ENCODE measurements at regions not wholly inside any gene's neighbourhood (a gene's known extent, or its start where the extent isn't known, plus 50 kb on each side); places are given as distances from the start of the nearest gene placed in this dataset.

DNA sequence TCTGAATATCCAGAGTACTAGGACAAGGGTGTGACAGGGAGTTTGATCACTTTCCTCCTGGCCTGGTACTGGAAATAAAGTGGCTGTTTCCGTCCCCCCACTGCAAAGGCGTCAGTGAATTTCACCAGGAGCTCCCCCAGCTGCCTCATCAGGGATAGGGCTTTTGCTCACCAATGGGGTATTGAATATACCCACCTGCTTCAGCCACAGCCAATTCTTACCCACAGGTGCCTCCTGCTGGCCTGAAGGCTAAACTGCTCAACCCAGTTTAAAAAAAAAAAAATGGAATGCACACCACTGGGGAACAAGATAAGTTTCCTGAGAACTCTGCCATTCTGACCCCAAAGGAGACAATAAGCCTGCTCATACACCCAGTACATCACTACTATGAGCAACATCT lies 65.3 kb upstream of the MS4A8 start:
- H3K4me3 ChIP-seq (ENCODE audit: low read depth in 2 of 2, low read length in 1 of 2) = peak overlapping the region in 1 of 2 experiments; percentile 19; a peak in 1 of 4 replicates
- CTCF ChIA-PET = no interaction called here
- H3K9me3 ChIP-seq = no peaks in the 10 kb centered on the region

DNA sequence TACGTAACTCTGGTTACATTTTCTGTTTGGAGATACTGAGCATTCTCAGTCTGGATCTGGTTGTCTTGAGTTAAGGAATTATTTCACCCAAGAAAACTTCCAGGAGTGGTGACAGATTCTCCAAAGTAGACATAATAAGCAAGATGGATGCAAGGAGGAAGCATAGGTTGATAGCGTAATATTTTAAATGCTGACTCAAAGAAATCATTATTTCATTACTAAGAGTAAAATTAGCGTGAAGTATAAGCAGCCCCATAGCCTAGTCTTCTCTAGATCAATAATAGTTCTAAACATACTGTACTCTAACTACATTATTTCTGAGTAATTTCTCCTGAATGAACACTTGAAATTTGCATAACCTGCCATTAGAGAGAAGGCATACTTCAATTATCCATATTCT lies 57.5 kb upstream of the MS4A8 start:
- H3K27me3 ChIP-seq (ENCODE audit: insufficient read depth) = no peaks in the 10 kb centered on the region; the same call in 1 of the 2 replicates
- no peak overlapping the region for H3K4me2 ChIP-seq
- H3K36me3 ChIP-seq (replicated peaks in 1 of 2; ENCODE audit: control insufficient read depth in 1 of 2, insufficient read depth in 2 of 2, low read length in 1 of 2) = no peaks in the 10 kb centered on the region
- CTCF ChIA-PET = no interaction called here
- H3K4me1 ChIP-seq (ENCODE audit: control insufficient read depth in 1 of 2, insufficient read depth in 2 of 2, low read depth in 1 of 2, low read length in 1 of 2) = no peaks in the 10 kb centered on the region
- no peaks in the 10 kb centered on the region for H3K9me2 ChIP-seq
- H3K9me3 ChIP-seq = no peaks in the 10 kb centered on the region
- 41% methylated on average over 3 of the region's 3 CpGs for WGBS (ENCODE audit: low lambda C conversion rate)
- H3K9ac ChIP-seq = no peak overlapping the region
- no peak for DNase-seq
- H4K20me1 ChIP-seq (ENCODE audit: insufficient read depth) = no peaks in the 10 kb centered on the region
- POLR2A ChIA-PET = no interaction called here
- H3K79me2 ChIP-seq (ENCODE audit: insufficient read depth) = no peaks in the 10 kb centered on the region
- H3F3A ChIP-seq (replicated peaks; ENCODE audit: insufficient read depth) = no peaks in the 10 kb centered on the region
- H2AFZ ChIP-seq (ENCODE audit: low read depth) = no peak overlapping the region
- no peak overlapping the region for H3K27ac ChIP-seq (ENCODE audit: low read depth in 2 of 2, low read length in 1 of 2)
- no peak for TF ChIP-seq CHD2 (IDR thresholded peaks at IDR 0.05; ENCODE audit: low read length, partially characterized antibody)
- TF ChIP-seq RXRA (IDR thresholded peaks at IDR 0.05; ENCODE audit: borderline replicate concordance, low read depth) = no peak
- no peak for TF ChIP-seq SIN3A (IDR thresholded peaks at IDR 0.05; ENCODE audit: borderline replicate concordance, low read depth, low read length)
- TF ChIP-seq, protein P1, sequence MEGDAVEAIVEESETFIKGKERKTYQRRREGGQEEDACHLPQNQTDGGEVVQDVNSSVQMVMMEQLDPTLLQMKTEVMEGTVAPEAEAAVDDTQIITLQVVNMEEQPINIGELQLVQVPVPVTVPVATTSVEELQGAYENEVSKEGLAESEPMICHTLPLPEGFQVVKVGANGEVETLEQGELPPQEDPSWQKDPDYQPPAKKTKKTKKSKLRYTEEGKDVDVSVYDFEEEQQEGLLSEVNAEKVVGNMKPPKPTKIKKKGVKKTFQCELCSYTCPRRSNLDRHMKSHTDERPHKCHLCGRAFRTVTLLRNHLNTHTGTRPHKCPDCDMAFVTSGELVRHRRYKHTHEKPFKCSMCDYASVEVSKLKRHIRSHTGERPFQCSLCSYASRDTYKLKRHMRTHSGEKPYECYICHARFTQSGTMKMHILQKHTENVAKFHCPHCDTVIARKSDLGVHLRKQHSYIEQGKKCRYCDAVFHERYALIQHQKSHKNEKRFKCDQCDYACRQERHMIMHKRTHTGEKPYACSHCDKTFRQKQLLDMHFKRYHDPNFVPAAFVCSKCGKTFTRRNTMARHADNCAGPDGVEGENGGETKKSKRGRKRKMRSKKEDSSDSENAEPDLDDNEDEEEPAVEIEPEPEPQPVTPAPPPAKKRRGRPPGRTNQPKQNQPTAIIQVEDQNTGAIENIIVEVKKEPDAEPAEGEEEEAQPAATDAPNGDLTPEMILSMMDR (IDR thresholded peaks at IDR 0.05) = no peak
- no peak for TF ChIP-seq FOXJ3 (CRISPR knock-in tag; IDR thresholded peaks at IDR 0.05)
- TF ChIP-seq, protein P2, sequence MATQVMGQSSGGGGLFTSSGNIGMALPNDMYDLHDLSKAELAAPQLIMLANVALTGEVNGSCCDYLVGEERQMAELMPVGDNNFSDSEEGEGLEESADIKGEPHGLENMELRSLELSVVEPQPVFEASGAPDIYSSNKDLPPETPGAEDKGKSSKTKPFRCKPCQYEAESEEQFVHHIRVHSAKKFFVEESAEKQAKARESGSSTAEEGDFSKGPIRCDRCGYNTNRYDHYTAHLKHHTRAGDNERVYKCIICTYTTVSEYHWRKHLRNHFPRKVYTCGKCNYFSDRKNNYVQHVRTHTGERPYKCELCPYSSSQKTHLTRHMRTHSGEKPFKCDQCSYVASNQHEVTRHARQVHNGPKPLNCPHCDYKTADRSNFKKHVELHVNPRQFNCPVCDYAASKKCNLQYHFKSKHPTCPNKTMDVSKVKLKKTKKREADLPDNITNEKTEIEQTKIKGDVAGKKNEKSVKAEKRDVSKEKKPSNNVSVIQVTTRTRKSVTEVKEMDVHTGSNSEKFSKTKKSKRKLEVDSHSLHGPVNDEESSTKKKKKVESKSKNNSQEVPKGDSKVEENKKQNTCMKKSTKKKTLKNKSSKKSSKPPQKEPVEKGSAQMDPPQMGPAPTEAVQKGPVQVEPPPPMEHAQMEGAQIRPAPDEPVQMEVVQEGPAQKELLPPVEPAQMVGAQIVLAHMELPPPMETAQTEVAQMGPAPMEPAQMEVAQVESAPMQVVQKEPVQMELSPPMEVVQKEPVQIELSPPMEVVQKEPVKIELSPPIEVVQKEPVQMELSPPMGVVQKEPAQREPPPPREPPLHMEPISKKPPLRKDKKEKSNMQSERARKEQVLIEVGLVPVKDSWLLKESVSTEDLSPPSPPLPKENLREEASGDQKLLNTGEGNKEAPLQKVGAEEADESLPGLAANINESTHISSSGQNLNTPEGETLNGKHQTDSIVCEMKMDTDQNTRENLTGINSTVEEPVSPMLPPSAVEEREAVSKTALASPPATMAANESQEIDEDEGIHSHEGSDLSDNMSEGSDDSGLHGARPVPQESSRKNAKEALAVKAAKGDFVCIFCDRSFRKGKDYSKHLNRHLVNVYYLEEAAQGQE (IDR thresholded peaks at IDR 0.05; ENCODE audit: low read depth, low read length) = no peak
- no peak for TF ChIP-seq EZH2phosphoT487 (IDR thresholded peaks at IDR 0.05; ENCODE audit: borderline replicate concordance, low read depth)
- no peak for TF ChIP-seq GABPA (IDR thresholded peaks at IDR 0.05; ENCODE audit: low read depth)
- no peak for TF ChIP-seq JUND (IDR thresholded peaks at IDR 0.05)
- no peak for TF ChIP-seq POLR2AphosphoS5 (IDR thresholded peaks at IDR 0.05; ENCODE audit: low read depth, low read length)
- TF ChIP-seq YY1 (IDR thresholded peaks at IDR 0.05; ENCODE audit: low read depth) = no peak
- TF ChIP-seq FOSL2 (IDR thresholded peaks at IDR 0.05; ENCODE audit: borderline replicate concordance, low read depth) = no peak
- TF ChIP-seq MEF2A (IDR thresholded peaks at IDR 0.05; ENCODE audit: borderline replicate concordance, low read depth) = no peak
- no peak overlapping the region for H3K4me3 ChIP-seq (ENCODE audit: low read depth in 2 of 2, low read length in 1 of 2)

More for the DNA sequence above, 65.3 kb upstream of the MS4A8 start:
- Histone ChIP-seq H3K4me1 (ENCODE audit: control insufficient read depth in 1 of 2, insufficient read depth in 2 of 2, low read depth in 1 of 2, low read length in 1 of 2) (no peaks in the 10 kb centered on the region), H3K9me2 (no peaks in the 10 kb centered on the region), H2AFZ (ENCODE audit: low read depth) (no peak overlapping the region), H3F3A (replicated peaks; ENCODE audit: insufficient read depth) (no peaks in the 10 kb centered on the region), H3K27ac (ENCODE audit: low read depth in 2 of 2, low read length in 1 of 2) (no peak overlapping the region), H3K36me3 (replicated peaks in 1 of 2; ENCODE audit: control insufficient read depth in 1 of 2, insufficient read depth in 2 of 2, low read length in 1 of 2) (no peaks in the 10 kb centered on the region), H3K27me3 (ENCODE audit: insufficient read depth) (no peaks in the 10 kb centered on the region), H3K4me2 (no peak overlapping the region), H3K79me2 (ENCODE audit: insufficient read depth) (no peaks in the 10 kb centered on the region), H3K9ac (no peak overlapping the region), H4K20me1 (ENCODE audit: insufficient read depth) (no peaks in the 10 kb centered on the region)
- DNase-seq = no peak
- WGBS (ENCODE audit: low lambda C conversion rate) = 0% methylated on average over 2 of the region's 2 CpGs
- TF ChIP-seq, protein P1 (IDR thresholded peaks at IDR 0.05) = peak; percentile 48
- TF ChIP-seq POLR2AphosphoS5 (IDR thresholded peaks at IDR 0.05; ENCODE audit: low read depth, low read length) (no peak), TAF1 (IDR thresholded peaks at IDR 0.05; ENCODE audit: borderline replicate concordance, low read depth, low read length) (no peak)
- POLR2A ChIA-PET = no interaction called here

Data from SK-N-SH (cell line).